ENCODE measurements at regions not wholly inside any gene's neighbourhood (a gene's known extent, or its start where the extent isn't known, plus 50 kb on each side); places are given as distances from the start of the nearest gene placed in this dataset.
"Not testable (repeated sequence)": the region's sequence is repeated elsewhere in the genome, so short reads cannot be mapped to it uniquely, and the experiment has no call there.

- DNase-seq: no peak
Measured at GRCh38 chr16:7938175-7938574, 605.5 kb downstream of the RBFOX1 start.

GRCh38 chr16:7921345-7921744 is 588.7 kb downstream of the RBFOX1 start:
- no peak for DNase-seq

- DNase-seq: no peak
Measured at GRCh38 chr16:7919782-7920181, 587.1 kb downstream of the RBFOX1 start.

- no peak for DNase-seq
Measured at GRCh38 chr16:7914748-7915147, 582.1 kb downstream of the RBFOX1 start.

- DNase-seq: no peak
Measured at GRCh38 chr16:7912132-7912531, 579.5 kb downstream of the RBFOX1 start.

- DNase-seq: no peak
Measured at GRCh38 chr16:7910116-7910515, 577.5 kb downstream of the RBFOX1 start.

GRCh38 chr16:7888411-7888810 is 555.8 kb downstream of the RBFOX1 start:
- DNase-seq: no peak

GRCh38 chr16:7887316-7887715 is 554.7 kb downstream of the RBFOX1 start:
- no peak for DNase-seq

- DNase-seq: no peak
Measured at GRCh38 chr16:7871979-7872378, 539.3 kb downstream of the RBFOX1 start.

- DNase-seq: no peak
Measured at GRCh38 chr16:7871371-7871770, 538.7 kb downstream of the RBFOX1 start.

GRCh38 chr16:7867831-7868230 is 535.2 kb downstream of the RBFOX1 start:
- no peak for DNase-seq

GRCh38 chr16:7866144-7866543 is 533.5 kb downstream of the RBFOX1 start:
- DNase-seq: no peak

- DNase-seq: not testable (repeated sequence)
Measured at GRCh38 chr16:7865393-7865792, 532.7 kb downstream of the RBFOX1 start.

- no peak for DNase-seq
Measured at GRCh38 chr16:7861891-7862582, 529.4 kb downstream of the RBFOX1 start.

- DNase-seq: no peak
Measured at GRCh38 chr16:7853197-7853596, 520.6 kb downstream of the RBFOX1 start.

GRCh38 chr16:7849841-7850240 is 517.2 kb downstream of the RBFOX1 start:
- peak in 1 of 2 experiments; percentile 47 for DNase-seq

- no peak for DNase-seq
Measured at GRCh38 chr16:7843261-7843660, 510.6 kb downstream of the RBFOX1 start.

GRCh38 chr16:7839568-7839967 is 506.9 kb downstream of the RBFOX1 start:
- no peak for DNase-seq

- peak; percentile 2 to 49 for DNase-seq
Measured at GRCh38 chr16:7834771-7835431, 502.3 kb downstream of the RBFOX1 start.

GRCh38 chr16:7820816-7821215 is 488.2 kb downstream of the RBFOX1 start:
- DNase-seq: no peak

GRCh38 chr16:7805686-7806396 is 473.2 kb downstream of the RBFOX1 start:
- DNase-seq: peak in 1 of 2 experiments; percentile 2

GRCh38 chr16:7804635-7805195 is 472.1 kb downstream of the RBFOX1 start:
- DNase-seq: no peak

GRCh38 chr16:7792346-7792745 is 459.7 kb downstream of the RBFOX1 start:
- DNase-seq: no peak

All from NCI-H524 (cell line).